Activated gamma-delta T cell (primary cell): ENCODE measurements at regions not wholly inside any gene's neighbourhood (a gene's known extent, or its start where the extent isn't known, plus 50 kb on each side); places are given as distances from the start of the nearest gene placed in this dataset.
"Not testable (repeated sequence)": the region's sequence is repeated elsewhere in the genome, so short reads cannot be mapped to it uniquely, and the experiment has no call there.

Source experiments
- DNase-seq: peaks from one replicate; lab custom pipeline; 2025; lab: John Stamatoyannopoulos, UW

- DNase-seq: no peak
Observed at GRCh38 chr13:60924856-60925255, 490.8 kb downstream of the PCDH20 start.

DNA sequence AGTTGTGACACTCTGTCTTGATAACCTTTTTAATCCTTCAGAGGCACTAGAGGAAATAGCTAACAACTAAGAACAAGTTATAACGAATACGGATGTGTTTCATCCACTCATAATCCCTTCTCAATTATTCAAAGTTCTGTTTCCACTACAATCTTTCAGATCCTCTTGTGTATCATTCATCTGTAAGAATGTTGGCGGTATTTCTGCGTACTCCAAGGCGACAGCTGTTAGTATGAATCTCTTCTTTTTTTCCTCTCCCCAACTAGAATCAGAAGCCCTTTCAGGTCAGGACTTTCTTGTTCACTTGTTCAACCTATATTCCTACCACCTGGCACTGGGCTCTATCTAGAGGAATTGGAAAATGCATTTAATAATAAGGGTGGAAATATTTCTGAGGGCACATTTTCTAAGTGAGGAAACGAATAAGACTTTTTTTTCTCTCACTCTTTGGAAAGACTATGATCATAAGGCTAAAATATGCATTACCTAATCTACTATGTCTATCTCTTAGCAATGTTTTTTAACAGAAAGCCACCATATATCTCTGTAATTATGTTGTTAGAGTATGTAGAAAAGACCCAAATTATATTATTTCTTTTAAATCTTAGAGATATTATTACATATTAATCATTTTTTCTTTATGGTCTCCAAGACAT lies 492.9 kb downstream of the PCDH20 start:
- DNase-seq: no peak

DNA sequence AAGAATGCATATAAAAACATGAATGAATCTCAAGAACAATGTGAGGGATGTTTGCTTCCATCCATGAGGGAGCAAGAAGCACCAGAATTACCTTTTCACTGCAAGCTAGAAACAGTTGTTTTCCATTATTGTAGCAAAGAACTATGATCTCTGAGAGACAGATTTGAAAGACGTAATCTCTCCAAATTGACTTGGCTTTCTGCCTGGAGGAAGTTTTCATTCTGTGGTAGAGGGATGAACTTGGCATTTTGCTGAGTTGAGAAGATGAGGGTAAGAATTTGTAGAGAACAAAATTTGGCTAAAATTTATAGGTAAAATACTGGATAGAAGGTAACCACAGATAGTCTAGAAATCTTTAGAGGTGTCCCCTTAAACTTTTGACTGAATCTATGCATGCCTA lies 496.8 kb downstream of the TDRD3 start:
- DNase-seq: no peak

DNA sequence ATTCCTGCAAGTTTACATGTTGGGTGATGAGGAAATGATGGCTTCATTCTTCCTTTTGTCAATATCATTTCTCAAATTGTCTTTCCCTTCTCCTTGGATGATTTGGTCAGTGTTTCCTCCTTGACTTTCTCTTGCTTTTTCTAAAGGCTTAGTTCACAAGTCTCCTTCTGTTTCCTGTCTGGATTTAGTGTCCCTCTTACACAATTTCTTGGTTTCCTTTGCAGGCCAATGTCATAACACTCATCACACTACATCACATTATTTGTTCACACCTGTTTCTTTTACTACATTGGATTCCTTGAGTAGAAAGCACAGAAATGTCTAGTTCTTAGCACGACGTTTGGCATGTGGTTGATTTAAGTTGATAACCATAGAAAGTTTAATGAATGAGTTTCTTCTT lies 490.7 kb downstream of the TDRD3 start:
- no peak for DNase-seq

DNA sequence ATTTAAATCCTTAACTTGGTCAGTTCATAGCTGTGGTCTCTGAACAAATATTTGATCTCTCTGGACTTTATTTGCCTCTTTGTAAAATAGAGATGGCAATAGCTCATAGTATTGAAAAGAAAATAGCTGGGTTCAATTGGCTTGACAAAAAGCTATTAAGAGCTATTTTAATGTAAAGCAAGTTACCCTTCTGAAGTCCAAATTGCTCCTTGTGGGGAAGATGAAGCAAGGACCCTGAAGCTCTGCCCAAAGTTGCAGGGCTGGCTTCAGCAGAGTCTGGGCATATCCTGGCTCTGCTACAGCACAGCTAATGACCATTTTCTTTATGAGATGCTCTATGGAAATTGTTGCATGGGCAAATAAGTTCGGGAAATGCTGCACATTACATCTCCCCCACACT lies 484.5 kb downstream of the TDRD3 start:
- DNase-seq: no peak

- DNase-seq: no peak
Observed at GRCh38 chr13:60873116-60873515, 476.1 kb downstream of the TDRD3 start.

DNA sequence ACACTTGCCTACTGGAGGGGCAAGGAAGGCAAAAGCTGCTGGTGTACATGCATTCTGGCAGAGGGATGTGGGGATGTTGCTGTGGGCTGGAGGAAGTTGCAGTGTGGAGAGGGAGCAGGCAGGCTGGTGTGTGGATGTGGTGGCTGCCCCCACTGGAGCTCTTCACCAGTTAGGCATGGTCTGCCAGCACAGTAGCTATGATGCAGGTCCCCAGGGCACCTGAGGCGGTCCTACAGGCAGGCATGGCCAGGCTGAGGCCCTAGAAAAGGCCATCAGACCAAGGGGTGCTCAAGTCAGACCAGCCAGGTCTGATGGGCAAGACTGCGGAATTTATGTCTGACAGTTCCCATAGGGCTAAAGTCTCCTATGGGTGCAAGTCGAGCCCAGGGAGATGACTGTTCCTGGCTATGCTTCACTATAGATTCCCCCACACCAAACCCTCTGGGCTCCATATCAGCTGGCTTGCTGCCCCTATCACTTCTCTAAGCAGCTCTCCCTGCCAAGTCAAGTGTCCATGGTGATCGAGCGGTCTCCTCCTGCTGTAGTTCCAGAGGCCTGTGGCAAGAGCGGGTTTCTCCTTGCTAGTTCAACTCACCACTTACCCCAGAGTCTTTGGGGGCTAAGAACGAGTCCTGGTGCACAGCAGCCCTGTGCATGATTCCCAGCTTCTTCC lies 473.1 kb downstream of the TDRD3 start:
- no peak for DNase-seq

- no peak for DNase-seq
Observed at GRCh38 chr13:60869225-60869624, 472.2 kb downstream of the TDRD3 start.

DNA sequence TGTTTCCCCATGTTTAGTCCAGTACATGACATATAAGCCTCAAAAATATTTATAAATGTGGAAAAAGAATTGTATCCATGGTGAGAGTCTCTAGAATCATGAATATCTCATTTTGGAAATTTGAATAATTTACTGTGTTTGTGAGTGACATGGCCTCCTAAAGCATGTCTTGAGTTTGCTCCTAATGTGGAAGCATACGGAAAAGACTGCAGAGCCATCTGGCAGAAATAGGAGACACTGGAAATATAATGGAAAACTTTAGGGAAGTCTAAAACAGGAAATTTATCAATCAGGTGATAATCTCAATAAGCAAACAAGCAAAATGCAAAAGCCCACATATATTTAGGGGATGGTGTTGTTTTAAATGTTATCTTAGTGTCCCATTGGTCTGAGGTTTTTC lies 465.0 kb downstream of the TDRD3 start:
- no peak for DNase-seq

DNA sequence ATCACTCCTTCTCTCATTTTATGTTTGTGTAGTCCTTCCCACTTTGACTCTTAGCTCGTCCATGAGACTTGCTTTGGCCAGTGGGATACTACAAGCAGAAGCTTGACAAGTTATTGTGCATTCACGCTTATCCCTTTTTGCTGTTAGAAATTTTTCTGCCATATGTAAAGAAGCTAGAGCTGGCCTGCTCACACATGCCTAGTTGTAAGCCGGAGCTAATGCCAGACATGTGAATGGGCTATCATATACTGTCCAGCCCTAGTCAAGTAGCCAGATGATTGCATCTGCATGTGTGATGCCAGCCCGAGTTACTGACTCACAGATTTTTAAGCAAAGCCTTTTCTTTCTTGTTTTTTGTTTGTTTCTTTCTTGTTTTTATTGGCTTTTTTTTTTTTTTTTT lies 460.7 kb downstream of the TDRD3 start:
- DNase-seq: no peak

DNA sequence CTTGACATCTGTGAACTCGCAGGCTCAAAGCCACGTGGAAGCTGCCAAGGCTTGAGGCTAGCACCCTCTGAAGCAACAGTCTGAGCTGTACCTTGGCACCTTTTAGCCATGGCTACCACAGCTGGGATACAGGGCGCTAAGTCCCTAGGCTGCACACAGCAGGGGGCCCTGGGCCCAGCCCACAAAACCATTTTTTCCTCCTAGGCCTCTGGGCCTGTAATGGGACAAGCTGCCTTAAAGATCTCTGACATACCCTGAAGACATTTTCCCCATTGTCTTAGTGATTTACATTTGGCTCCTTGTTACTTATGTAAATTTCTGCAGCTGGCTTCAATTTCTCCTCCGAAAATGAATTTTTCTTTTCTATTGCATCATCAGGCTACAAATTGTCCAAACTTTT lies 455.9 kb downstream of the TDRD3 start:
- no peak for DNase-seq

DNA sequence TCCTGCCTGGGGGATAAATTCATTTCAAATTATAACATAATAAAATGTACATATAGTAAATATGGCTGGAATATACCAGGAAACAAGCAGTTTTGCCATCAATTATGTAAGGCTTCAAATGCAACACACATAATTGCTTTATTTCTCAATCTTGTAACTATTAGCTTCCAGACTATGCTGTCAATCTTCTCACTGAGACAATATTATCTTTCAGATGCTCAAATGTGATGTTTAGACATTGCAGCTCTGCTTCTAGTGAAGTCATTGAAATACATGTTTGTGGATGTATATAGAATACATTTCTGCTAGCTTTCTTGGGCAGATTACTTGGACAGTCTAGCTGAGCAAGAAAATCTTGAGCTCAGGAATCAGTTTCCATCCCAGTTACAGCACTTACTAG lies 454.4 kb downstream of the TDRD3 start:
- DNase-seq: no peak

DNA sequence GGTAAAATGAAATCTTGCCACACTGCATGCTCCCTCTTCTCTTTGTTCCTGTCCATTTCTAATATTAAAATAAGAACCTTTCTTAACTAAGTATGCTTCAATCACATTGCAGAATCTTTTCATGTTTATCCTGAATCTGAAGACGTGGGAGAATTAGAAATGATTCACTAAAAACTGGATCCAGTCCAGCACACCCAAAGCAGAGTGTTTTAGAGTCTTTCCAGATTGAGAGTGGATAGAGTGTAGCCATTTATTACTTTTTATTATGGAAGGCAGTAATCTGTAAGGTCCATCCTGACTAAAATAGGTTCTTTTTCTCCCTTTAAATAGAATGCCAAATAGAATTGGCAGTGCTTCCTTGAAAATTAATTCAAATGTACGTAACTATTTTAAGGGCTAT lies 453.5 kb downstream of the TDRD3 start:
- no peak for DNase-seq

DNA sequence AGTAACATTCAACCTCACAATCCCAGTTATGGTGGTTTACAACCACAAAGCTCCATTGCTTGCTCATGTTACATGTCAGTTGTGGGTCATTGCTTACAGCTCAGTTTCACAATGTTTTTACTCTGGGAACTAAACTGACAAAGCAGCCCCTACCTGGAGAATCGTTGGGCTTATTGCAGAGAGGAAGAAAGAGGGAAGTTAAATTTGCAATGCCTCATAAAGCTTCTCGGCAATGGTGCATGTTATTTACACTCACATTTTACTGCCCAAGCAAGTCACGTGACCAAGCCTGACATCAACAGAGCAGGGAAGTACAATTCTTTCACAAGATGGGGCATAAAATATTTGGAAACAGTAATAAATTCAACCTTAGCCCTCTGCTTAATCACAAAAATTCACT lies 441.6 kb downstream of the TDRD3 start:
- DNase-seq: no peak

GRCh38 chr13:60837806-60838205 lies 440.8 kb downstream of the TDRD3 start:
- DNase-seq: no peak

- DNase-seq: no peak
Observed at GRCh38 chr13:60836821-60837220, 439.8 kb downstream of the TDRD3 start.

DNA sequence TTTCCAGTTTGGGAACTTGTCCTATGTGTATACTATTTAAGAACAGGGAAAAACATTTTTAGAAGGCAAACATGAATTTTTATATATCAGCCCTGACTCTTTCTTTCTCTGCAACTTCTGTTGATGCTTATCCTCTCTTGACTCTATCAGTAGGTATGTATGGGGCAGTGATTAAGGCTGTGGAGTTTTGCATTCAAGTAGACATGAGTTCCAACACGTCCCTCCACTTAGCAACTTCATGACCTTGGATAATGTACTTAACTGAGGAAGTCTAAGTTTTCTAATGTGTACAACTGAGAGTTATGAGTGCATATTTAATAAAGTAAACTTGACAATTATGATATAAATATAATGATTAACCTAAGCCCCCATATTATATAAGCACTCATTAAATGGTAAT lies 414.6 kb downstream of the TDRD3 start:
- no peak for DNase-seq

DNA sequence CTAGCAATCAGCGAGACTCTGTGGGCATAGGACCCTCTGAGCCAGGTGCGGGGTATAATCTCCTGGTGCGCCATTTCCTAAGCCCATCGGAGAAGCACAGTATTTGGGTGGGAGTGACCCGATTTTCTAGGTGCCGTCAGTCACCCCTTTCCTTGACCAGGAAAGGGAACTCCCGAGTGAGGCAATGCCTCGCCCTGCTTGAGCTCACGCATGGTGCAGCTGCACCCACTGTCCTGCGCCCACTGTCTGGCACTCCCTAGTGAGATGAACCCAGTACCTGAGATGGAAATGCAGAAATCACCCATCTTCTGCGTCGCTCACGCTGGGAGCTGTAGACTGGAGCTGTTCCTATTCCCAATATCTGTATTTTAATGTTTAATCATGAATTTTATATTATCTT lies 408.6 kb downstream of the TDRD3 start:
- DNase-seq: not testable (repeated sequence)

GRCh38 chr13:60798503-60798902 lies 401.5 kb downstream of the TDRD3 start:
- no peak for DNase-seq

- DNase-seq: no peak
Observed at GRCh38 chr13:60797112-60797511, 400.1 kb downstream of the TDRD3 start.

- DNase-seq: no peak
Observed at GRCh38 chr13:60794751-60795150, 397.7 kb downstream of the TDRD3 start.

GRCh38 chr13:60790620-60791019 lies 393.6 kb downstream of the TDRD3 start:
- no peak for DNase-seq

DNA sequence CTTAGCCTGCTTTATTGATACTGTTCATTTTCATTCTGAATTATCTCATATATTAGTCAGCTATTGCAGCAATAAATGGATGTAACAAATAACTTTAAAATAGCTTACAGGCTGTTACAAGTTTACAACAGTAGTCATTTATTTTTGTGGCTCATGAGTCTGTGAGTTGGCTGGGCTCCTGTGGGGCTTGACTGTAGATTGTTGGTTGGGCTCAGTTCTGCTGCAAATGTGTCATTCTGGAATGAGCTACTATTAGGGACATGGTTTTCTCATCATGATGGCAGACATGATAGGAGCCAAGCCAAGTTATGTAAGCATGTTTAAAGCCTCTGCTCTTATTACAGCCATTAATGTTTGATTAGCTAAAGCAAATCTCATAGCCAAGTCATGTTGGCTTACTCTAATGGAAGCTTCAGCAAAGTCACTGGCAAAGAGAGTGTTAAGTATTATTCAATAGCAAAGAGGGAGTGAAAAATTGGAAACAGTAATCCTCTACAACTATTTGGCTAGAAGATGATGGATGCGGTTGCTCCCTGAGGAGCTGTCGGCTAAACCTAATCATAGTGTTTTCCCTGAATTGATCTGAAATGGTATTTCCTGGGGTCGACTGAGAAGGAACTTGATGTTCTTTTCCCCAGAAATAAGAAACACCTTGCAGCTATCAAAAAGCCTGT lies 391.3 kb downstream of the TDRD3 start:
- DNase-seq: no peak
